ENCODE measurements at regions not wholly inside any gene's neighbourhood (a gene's known extent, or its start where the extent isn't known, plus 50 kb on each side); places are given as distances from the start of the nearest gene placed in this dataset.

DNA sequence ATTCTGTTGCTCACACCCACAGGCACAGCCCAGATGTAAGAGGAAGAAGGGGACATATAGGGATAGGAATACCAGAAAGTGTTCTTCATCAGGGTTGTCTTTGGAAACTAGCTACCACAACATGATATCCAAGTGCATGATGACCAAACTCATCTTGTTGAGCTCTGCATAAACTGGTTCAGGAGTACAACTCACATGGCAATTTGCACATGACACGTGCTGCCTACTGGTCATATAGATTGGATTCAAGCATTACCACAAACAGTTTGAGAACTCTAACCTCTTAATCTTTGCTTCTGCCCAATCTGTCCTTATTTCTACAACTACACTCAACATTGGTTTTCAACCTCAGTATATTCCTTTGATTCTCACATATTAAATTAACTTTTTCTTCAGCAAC is 184.7 kb upstream of the PCSK2 start:
- H3K4me3 Mint-ChIP-seq (ENCODE audit: unreplicated experiment), result no peak overlapping the region
- Histone ChIP-seq H3K9me3 (no peaks in the 10 kb centered on the region), H3K36me3 (ENCODE audit: control insufficient read depth, insufficient read depth, low read length) (no peaks in the 10 kb centered on the region), H3K4me3 (ENCODE audit: low read depth, low read length) (no peak overlapping the region), H3K27me3 (replicated peaks; ENCODE audit: control insufficient read depth, insufficient read depth, low read length) (no peaks in the 10 kb centered on the region), H3K4me1 (no peaks in the 10 kb centered on the region)
- CTCF ChIA-PET, result no interaction called here
- H3K9me3 Mint-ChIP-seq (ENCODE audit: unreplicated experiment), result no peaks in the 10 kb centered on the region
- BruUV-seq (replicated peaks), result no TSS peak
- H3K27ac Mint-ChIP-seq (ENCODE audit: unreplicated experiment), result no peak overlapping the region
- no peak for DNase-seq
- H3K27me3 Mint-ChIP-seq (ENCODE audit: insufficient read depth, unreplicated experiment), result peaks cover 18% of the 10 kb centered on the region
- H3K36me3 Mint-ChIP-seq (ENCODE audit: insufficient read depth, unreplicated experiment), result no peaks in the 10 kb centered on the region
- TF ChIP-seq CTCF (IDR thresholded peaks at IDR 0.05; ENCODE audit: insufficient read depth in 1 of 2, low read depth in 1 of 2, low read length in 1 of 2, severe bottlenecking in 1 of 2, unreplicated experiment in 1 of 2), result no peak
- no peaks in the 10 kb centered on the region for H3K4me1 Mint-ChIP-seq (ENCODE audit: low read depth, unreplicated experiment)
- intact Hi-C loops (cut with micrococcal nuclease; ENCODE audit: unreplicated experiment), result no loop called here
- POLR2A ChIA-PET, result no interaction called here

DNA sequence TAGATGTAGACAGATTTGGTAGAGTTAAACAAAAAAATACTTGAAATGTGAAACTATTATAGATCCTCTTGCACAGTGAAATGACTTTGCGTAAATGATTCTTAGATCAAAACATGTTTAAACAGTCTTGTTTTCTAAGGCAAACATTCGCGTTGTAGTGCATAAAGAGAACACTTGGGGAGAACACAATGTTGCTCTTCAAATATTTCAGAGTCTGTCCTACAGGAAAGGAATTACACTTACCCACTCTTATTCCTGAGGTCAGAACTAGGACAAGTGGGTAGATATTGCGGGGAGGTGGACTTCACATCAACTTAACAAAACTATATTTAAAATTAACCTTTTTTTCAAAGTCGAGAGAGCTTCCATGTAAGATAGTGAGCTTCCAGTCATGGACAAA is 183.5 kb upstream of the PCSK2 start:
- TF ChIP-seq CTCF (IDR thresholded peaks at IDR 0.05; ENCODE audit: insufficient read depth in 1 of 2, low read depth in 1 of 2, low read length in 1 of 2, severe bottlenecking in 1 of 2, unreplicated experiment in 1 of 2), result no peak
- no peak overlapping the region for H3K4me3 ChIP-seq (ENCODE audit: low read depth, low read length)
- no peaks in the 10 kb centered on the region for H3K36me3 ChIP-seq (ENCODE audit: control insufficient read depth, insufficient read depth, low read length)
- DNase-seq, result no peak
- H3K9me3 ChIP-seq, result no peaks in the 10 kb centered on the region
- Mint-ChIP-seq H3K9me3 (ENCODE audit: unreplicated experiment) (no peaks in the 10 kb centered on the region), H3K4me1 (ENCODE audit: low read depth, unreplicated experiment) (no peaks in the 10 kb centered on the region), H3K4me3 (ENCODE audit: unreplicated experiment) (no peak overlapping the region), H3K27me3 (ENCODE audit: insufficient read depth, unreplicated experiment) (peaks cover 19% of the 10 kb centered on the region), H3K27ac (ENCODE audit: unreplicated experiment) (no peak overlapping the region), H3K36me3 (ENCODE audit: insufficient read depth, unreplicated experiment) (no peaks in the 10 kb centered on the region)
- no peaks in the 10 kb centered on the region for H3K4me1 ChIP-seq
- CTCF ChIA-PET, result no interaction called here
- no peaks in the 10 kb centered on the region for H3K27me3 ChIP-seq (replicated peaks; ENCODE audit: control insufficient read depth, insufficient read depth, low read length)
- intact Hi-C loops (cut with micrococcal nuclease; ENCODE audit: unreplicated experiment), result no loop called here
- no TSS peak for BruUV-seq (replicated peaks)
- POLR2A ChIA-PET, result no interaction called here

- CTCF ChIA-PET, result no interaction called here
- no peaks in the 10 kb centered on the region for H3K36me3 ChIP-seq (ENCODE audit: control insufficient read depth, insufficient read depth, low read length)
- no peak overlapping the region for H3K4me3 ChIP-seq (ENCODE audit: low read depth, low read length)
- DNase-seq, result no peak
- no peaks in the 10 kb centered on the region for H3K27me3 ChIP-seq (replicated peaks; ENCODE audit: control insufficient read depth, insufficient read depth, low read length)
- Mint-ChIP-seq H3K4me3 (ENCODE audit: unreplicated experiment) (no peak overlapping the region), H3K36me3 (ENCODE audit: insufficient read depth, unreplicated experiment) (no peaks in the 10 kb centered on the region), H3K9me3 (ENCODE audit: unreplicated experiment) (no peaks in the 10 kb centered on the region), H3K4me1 (ENCODE audit: low read depth, unreplicated experiment) (no peaks in the 10 kb centered on the region), H3K27ac (ENCODE audit: unreplicated experiment) (no peak overlapping the region), H3K27me3 (ENCODE audit: insufficient read depth, unreplicated experiment) (peaks cover 13% of the 10 kb centered on the region)
- no peaks in the 10 kb centered on the region for H3K4me1 ChIP-seq
- intact Hi-C loops (cut with micrococcal nuclease; ENCODE audit: unreplicated experiment), result no loop called here
- POLR2A ChIA-PET, result no interaction called here
- no peaks in the 10 kb centered on the region for H3K9me3 ChIP-seq
- no TSS peak for BruUV-seq (replicated peaks)
- no peak for TF ChIP-seq CTCF (IDR thresholded peaks at IDR 0.05; ENCODE audit: insufficient read depth in 1 of 2, low read depth in 1 of 2, low read length in 1 of 2, severe bottlenecking in 1 of 2, unreplicated experiment in 1 of 2)
These were observed 181.9 kb upstream of the PCSK2 start for GRCh38 chr20:17044891-17045290.

All from Caco-2 (cell line).